ENCODE measurements at regions not wholly inside any gene's neighbourhood (a gene's known extent, or its start where the extent isn't known, plus 50 kb on each side); places are given as distances from the start of the nearest gene placed in this dataset.

DNA sequence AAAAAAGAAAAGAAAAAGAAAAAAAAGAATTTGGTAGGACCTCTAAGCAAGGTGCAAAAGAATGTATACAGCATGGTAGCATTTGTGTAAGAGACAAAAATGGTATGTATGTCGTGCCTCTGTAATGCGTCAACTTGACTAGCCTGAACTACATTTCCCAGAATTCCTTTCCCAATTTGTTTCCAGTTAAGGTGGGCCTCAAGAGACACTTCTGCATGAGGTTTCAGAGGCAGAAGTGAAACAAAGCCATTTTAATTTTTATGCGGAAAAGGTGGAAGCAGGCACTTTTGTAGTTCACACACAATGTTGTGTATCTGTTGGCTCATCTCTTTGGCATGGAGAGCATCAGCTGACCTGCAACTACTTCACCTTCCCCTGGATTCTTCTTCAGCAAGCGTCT lies 56.5 kb upstream of the PAPOLG start:
- TF ChIP-seq POLR2A (IDR thresholded peaks at IDR 0.05; ENCODE audit: low read length) (no peak), GATA1 (IDR thresholded peaks at IDR 0.05; ENCODE audit: low read depth, low read length) (no peak)

All from erythroblast (primary cell).